GM10266 (cell line): ENCODE measurements at regions not wholly inside any gene's neighbourhood (a gene's known extent, or its start where the extent isn't known, plus 50 kb on each side); places are given as distances from the start of the nearest gene placed in this dataset.
"Not testable (repeated sequence)": the region's sequence is repeated elsewhere in the genome, so short reads cannot be mapped to it uniquely, and the experiment has no call there.

ENCODE experiments used
- DNase-seq: peaks from one replicate; pipeline ENCODE4 v3.0.0; 2012; ENCODE audit errors: extremely low spot score
- TF ChIP-seq, protein P1 (sequence below): IDR thresholded peaks from 2 replicates; pipeline ENCODE4 v1.5.1; 2012; ENCODE audit warnings: mild to moderate bottlenecking, low read depth; ENCODE audit not compliant: control insufficient read depth, insufficient read depth; ENCODE audit errors: missing control alignments

DNA sequence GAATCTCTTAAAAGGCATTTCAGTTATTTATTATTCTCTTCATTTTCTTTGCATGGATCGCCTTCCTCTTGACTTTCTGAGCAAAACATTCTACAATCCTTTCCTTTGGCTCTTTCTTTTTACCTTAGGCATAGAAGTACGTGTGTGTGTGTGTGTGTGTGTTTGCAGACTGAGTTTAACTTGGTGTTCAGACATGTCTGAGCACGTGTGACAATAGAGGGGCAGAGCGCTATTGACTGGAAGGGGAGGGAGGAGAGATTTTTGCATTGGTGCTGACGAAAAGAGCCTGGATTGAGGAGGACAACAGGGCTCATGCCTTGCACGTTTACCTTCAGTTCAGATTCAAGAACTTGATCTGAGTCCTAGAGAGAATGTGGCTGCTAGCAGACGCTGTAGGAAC is 129.8 kb downstream of the SEC23IP start:
- DNase-seq: no peak
- TF ChIP-seq, protein P1, sequence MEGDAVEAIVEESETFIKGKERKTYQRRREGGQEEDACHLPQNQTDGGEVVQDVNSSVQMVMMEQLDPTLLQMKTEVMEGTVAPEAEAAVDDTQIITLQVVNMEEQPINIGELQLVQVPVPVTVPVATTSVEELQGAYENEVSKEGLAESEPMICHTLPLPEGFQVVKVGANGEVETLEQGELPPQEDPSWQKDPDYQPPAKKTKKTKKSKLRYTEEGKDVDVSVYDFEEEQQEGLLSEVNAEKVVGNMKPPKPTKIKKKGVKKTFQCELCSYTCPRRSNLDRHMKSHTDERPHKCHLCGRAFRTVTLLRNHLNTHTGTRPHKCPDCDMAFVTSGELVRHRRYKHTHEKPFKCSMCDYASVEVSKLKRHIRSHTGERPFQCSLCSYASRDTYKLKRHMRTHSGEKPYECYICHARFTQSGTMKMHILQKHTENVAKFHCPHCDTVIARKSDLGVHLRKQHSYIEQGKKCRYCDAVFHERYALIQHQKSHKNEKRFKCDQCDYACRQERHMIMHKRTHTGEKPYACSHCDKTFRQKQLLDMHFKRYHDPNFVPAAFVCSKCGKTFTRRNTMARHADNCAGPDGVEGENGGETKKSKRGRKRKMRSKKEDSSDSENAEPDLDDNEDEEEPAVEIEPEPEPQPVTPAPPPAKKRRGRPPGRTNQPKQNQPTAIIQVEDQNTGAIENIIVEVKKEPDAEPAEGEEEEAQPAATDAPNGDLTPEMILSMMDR: no peak

DNA sequence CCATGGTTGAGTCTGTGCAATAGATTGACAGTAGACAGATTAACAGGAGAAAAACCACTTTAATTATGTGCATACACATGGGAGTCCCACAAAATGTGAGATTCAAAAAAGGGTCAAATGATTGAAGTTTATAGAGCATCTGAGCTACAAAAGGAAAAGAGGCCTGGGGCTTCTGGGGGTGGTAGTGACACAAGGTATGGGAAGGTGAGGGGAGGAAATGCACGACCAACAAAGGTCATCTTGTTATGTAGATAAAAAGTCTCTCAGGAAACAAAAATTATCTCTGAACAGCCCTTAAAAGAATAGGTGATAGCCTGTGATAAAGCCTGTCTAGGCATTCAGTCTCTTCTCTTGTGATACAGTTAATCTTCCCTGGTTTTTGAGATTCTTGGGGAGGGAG is 141.7 kb downstream of the SEC23IP start:
- DNase-seq: no peak
- TF ChIP-seq, protein P1: no peak

DNA sequence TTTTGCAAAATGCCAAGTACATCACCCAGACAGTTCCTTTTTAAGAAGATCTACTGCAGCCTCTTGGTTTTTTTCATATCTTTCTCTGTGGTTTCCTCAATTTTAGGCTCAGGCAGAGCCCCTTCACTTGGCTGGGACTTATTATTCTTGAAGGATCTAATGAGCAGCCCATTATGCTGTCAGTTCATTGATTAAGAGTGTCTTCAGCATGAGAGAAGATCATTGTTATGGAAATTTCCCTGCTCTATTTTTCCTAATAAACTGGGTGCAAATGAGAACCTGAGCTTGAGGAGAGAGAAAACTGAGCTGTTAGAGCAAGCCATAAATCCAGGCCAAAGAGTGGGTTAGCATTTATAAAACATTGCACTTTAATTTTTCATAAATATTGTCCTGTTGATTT is 146.5 kb downstream of the SEC23IP start:
- DNase-seq: no peak
- TF ChIP-seq, protein P1: no peak

DNA sequence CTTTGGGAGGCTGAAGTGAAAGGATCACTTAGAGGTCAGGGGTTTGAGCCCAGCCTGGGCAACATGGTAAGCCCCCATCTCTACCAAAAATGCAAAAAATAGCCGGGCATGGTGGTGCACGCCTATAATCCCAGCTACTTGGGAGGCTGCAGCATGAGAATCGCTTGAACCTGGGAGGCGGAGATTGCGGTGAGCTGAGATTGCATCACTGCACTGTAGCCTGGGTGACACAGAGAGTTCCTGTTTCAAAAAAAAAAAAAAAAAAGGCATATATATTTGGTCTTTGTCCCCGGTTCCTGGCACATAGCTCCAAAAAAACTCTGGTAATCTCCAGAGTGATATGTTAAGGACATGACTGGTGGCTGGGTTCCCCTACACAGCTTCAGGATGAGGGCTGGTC is 147.3 kb downstream of the SEC23IP start:
- TF ChIP-seq, protein P1: no peak
- DNase-seq: no peak

DNA sequence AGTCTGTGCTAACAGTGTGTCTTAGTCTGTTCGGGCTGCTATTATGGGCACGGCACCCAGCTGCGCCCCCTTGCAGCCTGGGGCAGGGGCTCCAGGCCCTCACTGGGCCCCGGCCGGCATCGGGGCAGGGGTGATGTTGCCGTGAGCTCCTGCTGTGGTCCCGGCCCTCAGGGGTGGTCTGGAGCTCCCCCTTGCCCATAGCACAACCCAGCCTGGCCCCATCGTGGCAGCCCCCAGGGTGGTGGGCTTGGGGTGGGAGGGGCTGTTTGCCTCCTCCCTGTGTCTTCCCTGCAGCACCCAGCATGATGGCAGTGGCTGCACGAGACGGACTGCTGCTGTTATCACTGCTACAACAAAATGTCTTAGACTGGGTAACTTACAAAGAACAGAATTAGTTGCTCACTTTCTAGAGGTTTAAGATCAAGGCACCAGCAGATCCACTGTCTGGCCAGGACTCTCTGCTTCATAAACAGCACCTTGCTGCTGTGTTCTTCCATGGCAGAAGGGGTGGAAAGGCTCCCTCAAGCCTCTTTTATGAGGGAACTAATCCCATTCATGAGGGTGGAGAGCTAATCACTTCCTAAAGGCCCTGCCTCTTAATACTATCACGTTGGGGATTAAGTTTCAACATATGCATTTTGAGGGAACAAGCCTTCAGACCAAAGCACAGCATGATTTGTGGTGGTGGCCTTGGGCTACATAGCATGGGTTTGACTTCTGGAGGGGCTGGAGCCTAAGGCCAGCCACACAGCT is 149.5 kb downstream of the SEC23IP start:
- DNase-seq: no peak

DNA sequence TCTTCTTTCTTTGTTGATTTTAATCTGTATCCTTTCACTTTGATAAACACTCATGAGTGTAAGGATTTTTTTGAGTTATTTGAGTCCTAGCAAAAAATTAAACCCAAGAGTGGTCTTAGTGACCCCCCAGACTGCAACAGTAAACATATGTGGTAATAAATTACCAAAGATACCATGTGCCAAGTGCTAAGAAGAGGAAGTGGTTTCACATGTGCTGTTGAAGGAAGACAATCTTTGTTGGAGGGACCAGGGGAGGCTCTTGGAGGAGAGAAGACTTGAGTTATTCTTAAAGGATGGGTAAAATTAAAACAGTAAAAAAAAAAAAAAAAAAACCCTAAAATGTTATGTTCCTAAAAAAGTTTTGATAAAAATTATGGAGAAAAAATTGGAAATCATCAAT is 150.2 kb downstream of the SEC23IP start:
- no peak for DNase-seq
- TF ChIP-seq, protein P1: no peak

More for the DNA sequence above, 149.5 kb downstream of the SEC23IP start:
- TF ChIP-seq, protein P1: no peak

DNA sequence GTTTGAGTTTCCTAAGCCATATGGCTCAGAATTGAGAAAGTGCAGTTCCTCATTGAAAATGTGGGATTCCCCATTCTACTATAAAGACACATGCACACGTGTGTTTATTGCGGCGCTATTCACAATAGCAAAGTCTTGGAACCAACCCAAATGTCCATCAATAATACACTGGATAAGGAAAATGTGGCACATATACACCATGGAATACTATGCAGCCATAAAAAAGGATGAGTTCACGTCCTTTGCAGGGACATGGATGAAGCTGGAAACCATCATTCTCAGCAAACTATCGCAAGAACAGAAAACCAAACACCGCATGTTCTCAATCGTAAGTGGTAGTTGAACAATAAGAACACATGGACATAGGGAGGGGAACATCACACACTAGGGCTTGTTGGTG is 154.8 kb downstream of the SEC23IP start:
- not testable (repeated sequence) for DNase-seq

DNA sequence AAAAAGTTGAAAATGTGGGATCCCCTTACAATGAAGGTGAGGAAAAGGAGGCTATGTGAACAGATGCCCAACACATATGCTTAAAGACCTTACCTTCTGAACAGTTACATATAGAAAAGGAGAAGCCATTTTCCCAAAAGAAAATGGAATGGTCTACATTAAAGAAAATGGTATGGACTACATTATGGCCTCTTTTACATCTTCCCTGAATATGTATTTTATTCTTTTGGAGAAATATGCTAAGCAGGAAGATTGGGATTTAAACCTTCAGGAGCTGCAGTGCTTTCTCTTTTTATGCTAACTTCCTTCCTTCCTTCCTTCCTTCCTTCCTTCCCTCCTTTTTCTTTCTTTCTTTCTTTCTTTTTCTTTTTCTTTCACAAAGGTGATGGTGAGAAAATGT is 155.4 kb downstream of the SEC23IP start:
- DNase-seq: no peak
- TF ChIP-seq, protein P1: no peak
